ENCODE measurements at regions not wholly inside any gene's neighbourhood (a gene's known extent, or its start where the extent isn't known, plus 50 kb on each side); places are given as distances from the start of the nearest gene placed in this dataset.

GRCh38 chr4:181465826-181466225, 777.4 kb upstream of the TENM3 start:
- Histone ChIP-seq H3K36me3 (no peaks in the 10 kb centered on the region), H3K9me3 (no peaks in the 10 kb centered on the region), H3K4me3 (ENCODE audit: low read depth, low read length) (no peak overlapping the region), H3K27me3 (no peaks in the 10 kb centered on the region), H3K4me1 (no peaks in the 10 kb centered on the region)
- no peak for TF ChIP-seq CTCF (IDR thresholded peaks at IDR 0.05; ENCODE audit: low read depth, low read length)
- DNase-seq: no peak

- Histone ChIP-seq H3K9me3 (no peaks in the 10 kb centered on the region), H3K4me3 (ENCODE audit: low read depth, low read length) (no peak overlapping the region), H3K36me3 (no peaks in the 10 kb centered on the region), H3K4me1 (no peaks in the 10 kb centered on the region), H3K27me3 (no peaks in the 10 kb centered on the region)
- DNase-seq: no peak
- no peak for TF ChIP-seq CTCF (IDR thresholded peaks at IDR 0.05; ENCODE audit: low read depth, low read length)
Observed at GRCh38 chr4:181468451-181468850, 774.8 kb upstream of the TENM3 start.

GRCh38 chr4:181470306-181470705, 772.9 kb upstream of the TENM3 start:
- no peak for DNase-seq
- H3K36me3 ChIP-seq: no peaks in the 10 kb centered on the region
- H3K9me3 ChIP-seq: no peaks in the 10 kb centered on the region
- H3K4me1 ChIP-seq: no peaks in the 10 kb centered on the region
- no peak overlapping the region for H3K4me3 ChIP-seq (ENCODE audit: low read depth, low read length)
- TF ChIP-seq CTCF (IDR thresholded peaks at IDR 0.05; ENCODE audit: low read depth, low read length): no peak
- no peaks in the 10 kb centered on the region for H3K27me3 ChIP-seq

GRCh38 chr4:181475359-181475758, 767.8 kb upstream of the TENM3 start:
- Histone ChIP-seq H3K36me3 (no peaks in the 10 kb centered on the region), H3K9me3 (no peaks in the 10 kb centered on the region), H3K4me3 (ENCODE audit: low read depth, low read length) (no peak overlapping the region), H3K4me1 (no peaks in the 10 kb centered on the region), H3K27me3 (no peaks in the 10 kb centered on the region)
- no peak for DNase-seq
- TF ChIP-seq CTCF (IDR thresholded peaks at IDR 0.05; ENCODE audit: low read depth, low read length): no peak

- Histone ChIP-seq H3K27me3 (no peaks in the 10 kb centered on the region), H3K4me3 (ENCODE audit: low read depth, low read length) (no peak overlapping the region), H3K9me3 (no peaks in the 10 kb centered on the region), H3K36me3 (no peaks in the 10 kb centered on the region), H3K4me1 (no peaks in the 10 kb centered on the region)
- no peak for TF ChIP-seq CTCF (IDR thresholded peaks at IDR 0.05; ENCODE audit: low read depth, low read length)
- DNase-seq: no peak
Observed at GRCh38 chr4:181475781-181476507, 767.3 kb upstream of the TENM3 start.

GRCh38 chr4:181476508-181476890, 766.7 kb upstream of the TENM3 start:
- DNase-seq: no peak
- no peaks in the 10 kb centered on the region for H3K9me3 ChIP-seq
- no peaks in the 10 kb centered on the region for H3K4me1 ChIP-seq
- no peak overlapping the region for H3K4me3 ChIP-seq (ENCODE audit: low read depth, low read length)
- TF ChIP-seq CTCF (IDR thresholded peaks at IDR 0.05; ENCODE audit: low read depth, low read length): no peak
- H3K27me3 ChIP-seq: no peaks in the 10 kb centered on the region
- no peaks in the 10 kb centered on the region for H3K36me3 ChIP-seq
